Stimulated activated CD8-positive, alpha-beta memory T cell treated with anti-CD3 and anti-CD28 coated beads, Interleukin-15, amount 100 ng/mL, for 4 hours (primary cell): ENCODE measurements at regions not wholly inside any gene's neighbourhood (a gene's known extent, or its start where the extent isn't known, plus 50 kb on each side); places are given as distances from the start of the nearest gene placed in this dataset.
"Not testable (repeated sequence)": the region's sequence is repeated elsewhere in the genome, so short reads cannot be mapped to it uniquely, and the experiment has no call there.

Experiments used
- DNase-seq, 2 donors: peaks; one replicate each; pipeline ENCODE4 v3.0.0-alpha.2; 2020; ENCODE audit warnings: low read depth in 2 of 2

DNA sequence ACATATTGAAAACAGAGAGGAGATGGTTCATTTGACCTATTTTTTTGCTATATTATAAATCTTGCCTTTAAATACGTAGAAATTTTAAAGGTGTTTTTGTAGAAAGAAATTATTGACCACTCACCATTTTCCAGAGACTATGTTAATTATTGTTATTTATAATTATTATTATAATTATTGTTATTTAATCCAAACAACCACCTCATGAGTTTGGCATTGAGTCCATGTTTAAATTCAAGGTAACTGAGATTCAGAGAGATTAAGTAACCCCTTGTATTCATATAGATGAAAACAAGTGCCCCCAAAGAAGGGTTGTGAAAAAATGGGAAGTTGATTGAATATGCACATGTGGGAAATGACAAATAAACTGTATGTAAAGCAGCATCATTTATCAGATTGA is 692.5 kb upstream of the MIR17HG start:
- no peak for DNase-seq

DNA sequence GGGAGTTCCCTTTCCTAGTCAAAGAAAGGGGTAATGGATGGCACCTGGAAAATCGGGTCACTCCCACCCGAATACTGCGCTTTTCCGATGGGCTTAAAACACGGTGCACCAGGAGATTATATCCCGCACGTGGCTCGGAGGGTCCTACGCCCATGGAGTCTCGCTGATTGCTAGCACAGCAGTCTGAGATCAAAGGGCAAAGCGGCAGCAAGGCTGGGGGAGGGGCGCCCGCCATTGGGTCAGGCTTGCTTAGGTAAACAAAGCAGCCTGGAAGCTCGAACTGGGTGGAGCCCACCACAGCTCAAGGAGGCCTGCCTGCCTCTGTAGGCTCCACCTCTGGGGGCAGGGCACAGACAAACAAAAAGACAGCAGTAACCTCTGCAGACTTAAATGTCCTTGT is 683.3 kb upstream of the MIR17HG start:
- DNase-seq, result not testable (repeated sequence)

DNA sequence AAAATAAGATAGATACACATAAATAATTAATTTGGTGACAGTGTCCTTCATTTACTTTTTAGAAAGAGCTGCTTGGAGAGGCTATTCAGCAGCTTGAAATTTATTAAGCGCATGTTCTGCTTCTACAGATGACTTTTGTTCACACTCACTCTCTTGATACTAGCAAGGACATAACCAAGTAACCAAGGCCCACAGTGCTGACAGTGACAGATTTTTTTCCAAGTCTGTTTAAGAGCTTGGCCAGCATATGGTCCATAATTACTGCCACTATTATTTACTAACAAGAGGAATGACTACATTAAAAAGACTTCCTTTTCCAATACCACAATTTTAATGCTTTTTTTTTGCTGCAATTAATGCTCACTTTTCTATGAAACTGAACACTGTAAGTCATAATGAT is 673.7 kb upstream of the MIR17HG start:
- DNase-seq, result no peak

DNA sequence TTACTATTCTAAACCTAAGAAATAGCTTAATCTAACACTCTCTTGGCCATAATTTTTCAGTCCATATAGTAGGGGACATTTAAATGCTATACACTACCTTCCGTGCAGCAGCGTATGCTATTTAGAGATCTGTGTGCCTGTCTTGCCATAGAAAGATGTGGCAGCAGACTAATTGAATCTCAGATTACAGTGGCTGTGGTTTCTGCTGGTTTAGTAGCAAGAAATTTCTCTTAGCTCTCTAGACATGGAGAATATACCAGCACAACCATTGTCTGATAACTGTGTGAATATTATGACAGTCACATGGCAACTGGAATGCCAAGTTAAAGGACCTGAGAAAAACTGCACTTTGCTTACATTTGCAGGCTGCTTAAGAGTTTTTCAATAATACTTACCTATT is 672.4 kb upstream of the MIR17HG start:
- no peak for DNase-seq

DNA sequence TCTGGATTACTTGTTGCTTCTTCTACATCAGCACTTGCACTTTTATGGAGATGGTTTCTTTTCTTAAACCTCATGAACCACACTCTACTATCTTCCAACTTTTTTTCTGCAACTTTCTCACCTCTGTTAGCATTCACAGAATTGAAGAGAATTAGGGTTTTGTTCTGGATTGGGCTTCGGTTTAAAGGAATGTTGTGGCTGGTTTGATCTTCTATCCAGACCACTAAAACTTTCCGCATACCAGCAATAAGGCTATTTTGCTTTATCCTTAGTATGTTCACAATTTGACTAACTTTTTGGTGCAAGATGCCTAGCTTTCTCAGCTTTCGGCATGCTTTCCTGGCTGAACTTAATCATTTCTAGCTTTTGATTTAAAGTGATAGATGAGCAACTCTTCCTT is 666.7 kb upstream of the MIR17HG start:
- DNase-seq, result no peak

DNA sequence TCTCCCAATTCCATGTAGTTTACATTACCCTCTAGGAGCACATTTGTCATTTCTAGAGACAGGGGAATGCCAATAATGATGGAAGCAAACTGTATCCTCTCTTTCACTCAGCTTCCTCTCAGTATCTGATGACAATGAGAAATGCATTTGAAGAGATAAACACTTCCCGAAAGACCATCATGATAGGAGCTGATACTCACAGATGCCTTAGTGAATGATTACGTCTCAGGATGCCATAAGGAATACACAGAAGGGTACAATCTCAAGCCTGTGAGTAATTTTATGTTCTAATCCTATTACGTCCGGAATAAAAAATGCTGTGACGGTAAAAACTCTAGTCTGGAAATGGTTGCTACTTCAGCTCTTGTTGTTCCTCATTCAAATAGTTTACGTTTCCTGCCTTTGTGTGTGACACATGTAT is 663.8 kb upstream of the MIR17HG start:
- no peak for DNase-seq

DNA sequence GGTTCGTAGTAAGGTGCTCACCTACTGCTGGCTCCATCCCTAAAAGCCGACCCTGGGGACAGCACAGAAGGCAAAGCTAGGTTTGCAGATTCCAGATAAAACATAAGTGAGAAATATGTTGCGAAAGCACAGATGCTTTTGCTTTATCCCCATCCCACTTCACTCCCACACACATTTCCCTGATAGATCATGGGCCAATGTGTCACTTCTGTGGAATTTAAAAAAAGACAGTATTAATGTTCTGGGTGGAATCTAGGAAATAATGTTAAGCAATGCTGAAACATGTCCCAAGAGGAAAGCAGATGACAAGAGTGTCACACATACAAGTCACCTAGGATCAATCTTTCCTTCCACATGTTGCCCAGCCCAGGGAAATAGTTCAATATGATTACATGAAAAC is 661.0 kb upstream of the MIR17HG start:
- no peak for DNase-seq

DNA sequence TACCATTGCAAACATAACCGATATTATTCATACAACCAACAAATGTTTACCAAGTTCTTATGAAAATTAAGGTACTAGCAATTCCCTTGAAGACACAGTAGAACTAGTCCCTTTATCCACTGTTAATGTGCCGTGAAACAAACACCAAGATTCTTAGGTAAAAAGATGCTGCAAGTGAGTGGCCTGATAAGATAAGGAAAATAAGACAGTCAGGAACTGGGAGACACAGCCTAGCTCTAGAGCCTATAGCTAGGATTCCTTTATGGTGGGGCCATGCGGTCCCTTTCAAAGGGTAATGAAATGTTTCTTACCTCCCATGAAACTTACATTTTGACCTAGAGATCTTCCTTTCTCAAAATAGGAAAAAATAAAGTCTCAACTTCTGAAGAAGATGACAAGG is 658.4 kb upstream of the MIR17HG start:
- no peak for DNase-seq

DNA sequence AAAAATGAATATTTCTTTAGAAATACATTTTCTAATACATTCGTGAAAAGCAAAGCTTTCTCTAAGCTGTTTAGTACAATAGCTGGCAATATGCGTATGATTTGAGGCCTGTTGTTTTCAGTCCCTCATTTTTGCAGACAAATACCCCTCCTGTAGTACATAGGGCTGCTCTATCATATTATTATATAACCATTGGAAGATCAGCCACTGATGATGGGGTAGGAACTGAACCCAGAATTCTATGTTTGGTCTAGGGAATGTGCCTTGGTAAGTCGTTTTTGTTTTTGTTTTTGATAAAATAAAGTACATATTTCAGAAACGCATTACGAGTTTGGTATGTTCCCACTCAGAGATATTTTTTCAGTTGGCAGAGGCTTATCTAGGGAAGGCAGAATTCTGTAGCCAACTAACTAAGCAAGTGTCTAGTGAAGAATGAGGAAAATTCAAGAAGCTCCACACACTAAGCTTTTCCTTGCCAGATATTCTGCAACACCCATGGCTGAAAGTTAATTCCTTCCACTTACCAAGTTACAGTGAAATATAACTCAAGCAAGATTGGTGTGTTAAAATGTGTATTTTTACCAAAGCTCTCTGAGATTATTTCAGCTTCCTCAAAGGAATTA is 656.9 kb upstream of the MIR17HG start:
- no peak for DNase-seq

DNA sequence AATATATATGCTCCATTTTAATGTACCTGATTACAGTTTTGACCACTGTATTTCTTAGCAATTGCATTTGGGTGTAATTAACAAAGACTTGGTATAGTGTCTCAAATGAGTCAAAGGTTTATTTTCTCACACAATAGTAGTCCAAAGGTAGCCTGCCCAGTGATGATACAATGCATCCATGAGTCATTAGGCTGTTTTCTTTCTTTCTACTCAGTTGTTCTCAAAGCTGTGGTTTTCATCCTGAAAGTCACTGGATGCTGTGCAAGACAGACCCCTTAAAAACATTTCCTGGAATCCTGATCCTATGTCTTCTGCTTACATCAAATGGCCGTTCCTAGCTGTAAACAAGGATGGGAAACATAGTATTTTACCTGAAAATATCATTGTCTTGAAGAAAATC is 651.2 kb upstream of the MIR17HG start:
- no peak for DNase-seq

DNA sequence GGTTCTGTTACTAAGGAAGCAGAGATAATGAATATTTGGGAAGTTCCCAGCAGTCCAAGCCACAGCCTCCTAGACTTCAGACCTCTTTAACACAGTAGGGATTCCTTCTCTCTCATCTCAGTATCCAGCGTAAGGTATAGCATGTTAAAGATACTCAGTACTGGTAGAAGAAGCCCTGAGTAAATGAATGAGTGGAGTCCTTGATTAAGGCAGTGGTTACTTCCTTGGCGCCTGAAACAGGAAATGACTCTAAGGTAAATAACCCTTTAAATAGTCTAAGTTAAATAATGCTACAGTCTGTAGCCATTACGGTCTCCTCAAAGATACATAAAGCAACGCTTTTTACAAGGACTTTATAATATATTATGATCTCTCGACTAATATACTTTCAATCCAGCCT is 650.8 kb upstream of the MIR17HG start:
- no peak for DNase-seq

DNA sequence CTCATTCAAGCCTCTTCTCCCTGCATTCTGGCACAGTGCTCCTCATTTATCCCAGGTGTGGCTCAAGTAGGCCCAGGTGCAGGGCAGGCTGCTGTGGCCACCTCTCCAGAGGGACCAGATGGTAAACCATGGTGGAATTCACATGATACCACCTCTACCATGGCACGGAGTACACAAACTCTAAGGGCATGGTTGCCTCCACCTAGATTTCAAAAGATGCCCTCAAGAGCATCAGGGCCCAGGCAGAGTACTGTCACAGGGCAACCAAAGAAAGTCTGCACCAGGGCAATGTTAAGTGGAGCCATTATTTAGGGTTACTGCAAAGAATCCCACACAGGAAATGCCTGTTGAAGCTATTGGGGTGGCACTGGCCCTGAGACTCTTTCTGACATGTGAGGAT is 647.1 kb upstream of the MIR17HG start:
- no peak for DNase-seq

DNA sequence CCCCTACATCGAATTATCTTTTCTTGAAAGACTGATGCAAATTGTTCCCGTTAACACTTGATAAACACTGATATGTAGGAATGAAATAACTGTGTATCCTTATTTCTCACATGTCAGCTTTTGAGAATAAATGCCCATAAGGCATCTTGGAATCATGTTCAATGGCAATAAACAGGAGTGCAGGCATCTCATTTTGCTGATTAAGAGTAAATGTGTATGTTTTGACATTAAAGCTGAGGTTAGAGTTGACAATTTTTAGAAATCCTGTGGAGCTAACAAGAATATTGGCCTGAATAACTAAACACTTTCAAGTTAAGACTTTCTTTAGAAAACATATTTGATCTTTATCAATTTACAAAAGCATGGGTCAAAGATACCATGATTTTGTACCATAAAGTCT is 646.2 kb upstream of the MIR17HG start:
- DNase-seq, result no peak

DNA sequence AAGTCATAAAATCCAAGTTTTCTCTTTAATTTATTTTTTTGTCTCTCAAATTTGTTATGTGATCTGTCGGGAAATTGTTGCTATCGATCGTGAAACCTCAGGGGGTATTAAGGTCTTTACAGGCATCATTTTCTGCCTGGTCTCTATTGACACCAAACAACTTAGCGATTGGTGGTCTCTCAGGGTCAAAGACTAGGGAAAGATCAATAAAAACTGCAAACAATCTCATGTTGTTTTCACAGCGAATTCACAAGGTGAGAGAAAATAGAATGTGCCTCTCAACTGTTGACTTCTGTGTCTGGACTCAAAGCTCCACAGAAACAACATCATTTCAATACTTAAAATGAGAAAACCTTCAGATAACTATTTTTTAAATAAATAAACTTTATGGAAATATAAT is 645.4 kb upstream of the MIR17HG start:
- no peak for DNase-seq

DNA sequence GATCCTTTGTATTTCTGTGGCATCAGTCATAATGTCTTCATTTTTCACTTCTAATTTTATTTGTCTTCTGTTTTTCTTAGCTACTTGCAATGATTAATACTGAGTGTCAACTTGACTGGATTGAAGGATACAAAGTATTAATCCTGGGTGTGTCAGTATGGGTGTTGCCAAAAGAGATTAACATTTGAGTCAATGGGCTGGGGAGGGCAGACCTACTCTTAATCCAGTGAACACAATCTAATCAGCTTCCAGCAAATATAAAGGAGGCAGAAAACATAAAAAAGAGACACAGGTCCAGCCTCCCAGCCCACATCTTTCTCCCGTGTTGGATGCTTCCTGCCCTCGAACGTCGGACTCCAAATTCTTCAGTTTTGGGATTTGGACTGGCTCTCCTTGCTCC is 640.9 kb upstream of the MIR17HG start:
- DNase-seq, result no peak

DNA sequence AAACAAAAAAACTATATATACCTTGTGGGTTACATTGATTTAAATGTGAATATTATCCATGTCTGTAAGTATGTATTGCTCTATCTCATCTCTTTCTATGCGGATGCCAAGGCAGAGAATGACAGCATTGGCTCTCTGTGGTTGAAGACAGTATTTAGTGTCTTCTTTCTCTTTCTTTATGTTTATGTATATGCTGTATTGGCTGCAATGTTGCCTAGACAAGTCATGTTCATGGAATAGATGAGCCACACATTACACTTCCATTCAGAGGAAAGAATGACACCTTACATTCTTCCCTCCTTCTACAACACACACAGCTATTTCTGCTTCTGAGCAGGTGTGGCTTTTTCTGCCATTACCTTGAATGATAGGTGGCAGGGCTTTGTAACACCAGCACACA is 639.4 kb upstream of the MIR17HG start:
- DNase-seq, result no peak

DNA sequence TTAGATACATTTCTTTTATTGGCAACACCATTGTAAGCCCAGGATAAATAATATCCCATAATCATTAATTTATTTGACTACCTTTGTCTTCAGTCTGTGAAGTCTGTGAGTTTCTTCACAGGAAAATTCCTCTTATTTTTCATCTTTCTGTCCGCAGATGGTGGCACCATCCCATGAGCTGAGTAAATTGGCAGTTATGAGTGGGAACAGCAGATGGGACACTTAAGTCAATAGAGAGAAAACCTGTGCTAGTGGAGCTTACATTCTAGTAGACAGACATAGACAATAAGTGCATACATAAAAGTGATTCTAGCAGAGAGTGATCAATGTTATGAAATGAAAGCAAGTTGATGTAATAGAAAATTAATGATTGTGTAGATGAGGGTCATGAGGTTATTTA is 638.2 kb upstream of the MIR17HG start:
- no peak for DNase-seq

DNA sequence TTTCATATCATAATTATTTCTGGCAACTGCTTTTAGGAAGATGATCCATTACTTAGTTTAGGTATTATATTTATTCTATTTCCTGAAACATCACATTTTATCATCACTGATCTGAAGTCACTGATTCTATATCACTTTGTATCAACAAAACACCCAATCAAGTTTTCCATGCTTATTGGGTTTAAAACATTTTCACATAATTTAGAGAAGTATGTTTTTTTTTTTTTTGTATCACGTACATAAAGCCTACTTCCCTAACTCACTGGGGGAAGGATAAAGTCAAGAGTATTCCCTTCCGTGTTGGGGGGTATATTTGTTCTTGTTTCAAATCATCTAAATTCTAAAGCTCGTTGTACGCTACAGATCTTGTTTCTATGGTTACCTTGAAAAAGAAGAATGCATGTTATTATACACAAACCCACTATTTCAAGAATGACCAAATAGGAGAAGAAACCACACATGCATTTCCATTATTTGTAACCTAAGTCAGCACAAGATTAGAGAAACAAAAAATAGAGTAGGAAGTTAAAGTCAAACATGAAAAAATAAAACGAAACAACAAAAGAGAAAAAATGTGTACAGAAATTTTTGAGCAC is 637.2 kb upstream of the MIR17HG start:
- DNase-seq, result no peak

DNA sequence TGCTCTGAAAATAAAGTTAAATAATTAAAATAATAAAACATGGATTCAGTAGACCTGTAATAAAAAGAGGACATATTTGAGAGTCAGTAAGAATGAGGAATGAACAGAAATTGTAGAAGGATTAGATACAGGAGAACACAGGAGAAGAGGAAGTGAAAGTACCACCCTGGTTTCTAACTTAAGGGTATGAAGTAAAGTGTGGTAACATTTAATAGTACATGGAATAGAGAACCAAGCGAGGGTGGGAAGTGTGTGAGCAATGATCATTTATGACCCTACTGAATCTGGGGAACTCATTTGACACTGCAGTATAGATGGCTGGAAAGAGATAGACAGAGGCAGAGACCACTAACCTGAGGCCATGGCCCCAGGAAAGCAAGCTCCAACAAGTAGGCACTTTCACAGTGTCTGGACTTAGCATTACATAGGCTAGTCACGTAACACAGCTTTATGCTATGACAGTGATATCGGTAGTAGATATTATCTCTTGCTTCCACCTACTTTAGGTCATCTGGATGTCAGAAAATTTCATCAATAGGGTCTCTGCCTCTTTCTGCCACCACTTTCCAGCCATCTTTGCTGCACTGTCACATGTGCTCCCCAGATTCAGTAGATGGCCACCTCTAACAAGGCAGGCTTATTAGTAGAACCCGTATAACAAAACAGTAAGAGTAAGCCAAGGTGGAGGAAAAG is 633.9 kb upstream of the MIR17HG start:
- no peak for DNase-seq

DNA sequence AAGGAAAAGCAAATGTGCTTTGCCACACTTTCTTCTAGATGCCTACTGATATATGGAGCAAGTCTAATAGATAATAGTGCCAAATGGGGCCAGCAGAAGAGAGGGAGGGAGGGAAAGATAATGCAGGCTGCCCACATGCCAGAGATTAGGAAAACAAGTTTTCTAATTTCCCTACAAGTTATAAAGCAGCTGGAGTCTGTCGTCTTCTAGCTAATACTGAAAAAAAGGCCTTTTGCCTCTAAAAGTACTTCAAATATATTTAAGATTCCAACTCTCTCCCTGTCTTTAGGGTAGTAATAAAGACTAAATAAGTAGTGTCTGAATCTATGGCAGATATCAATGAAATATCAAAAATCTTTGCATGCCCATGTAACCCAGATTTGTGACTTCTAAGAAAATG is 632.0 kb upstream of the MIR17HG start:
- no peak for DNase-seq

DNA sequence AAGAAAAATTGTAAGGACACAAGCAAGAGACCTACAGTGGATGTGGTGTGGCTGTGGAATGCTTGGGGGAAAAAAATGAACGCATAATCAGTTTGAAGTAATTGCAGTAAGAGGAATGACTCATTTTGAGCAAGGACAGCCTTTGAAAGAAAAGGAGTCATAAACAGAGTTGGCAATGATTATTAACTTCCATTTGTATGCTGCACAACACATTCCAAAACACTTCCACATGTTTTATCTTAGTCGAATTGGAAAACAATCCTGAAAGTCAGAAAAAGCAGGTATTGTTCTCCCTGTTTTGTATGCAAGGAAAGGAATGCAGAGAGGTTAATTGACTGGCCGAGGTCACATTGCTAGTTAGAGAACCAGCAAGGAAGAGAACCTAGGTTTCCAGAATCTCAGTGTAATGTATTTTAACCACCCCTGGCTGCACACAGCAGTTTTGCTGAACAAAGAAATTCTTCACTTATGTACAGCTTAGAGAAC is 630.0 kb upstream of the MIR17HG start:
- no peak for DNase-seq

DNA sequence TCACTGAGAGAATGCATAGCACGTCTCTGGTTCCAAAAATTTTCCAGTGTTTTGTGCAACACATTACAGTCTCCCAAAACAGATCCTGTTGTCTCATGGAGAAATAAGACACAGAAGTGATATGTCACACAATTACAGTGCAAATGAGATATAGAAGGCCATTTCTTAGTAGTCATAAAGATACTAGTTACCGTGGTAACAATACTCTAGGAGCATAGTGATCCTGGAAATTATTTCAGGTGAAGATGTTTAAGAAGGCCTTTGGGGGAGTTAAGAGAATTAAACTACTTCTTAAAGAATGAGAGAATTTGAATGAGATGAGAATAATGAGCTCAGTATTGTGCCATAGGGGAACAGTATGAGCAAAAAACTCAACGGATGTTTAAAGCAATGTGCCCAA is 628.0 kb upstream of the MIR17HG start:
- DNase-seq, result no peak

DNA sequence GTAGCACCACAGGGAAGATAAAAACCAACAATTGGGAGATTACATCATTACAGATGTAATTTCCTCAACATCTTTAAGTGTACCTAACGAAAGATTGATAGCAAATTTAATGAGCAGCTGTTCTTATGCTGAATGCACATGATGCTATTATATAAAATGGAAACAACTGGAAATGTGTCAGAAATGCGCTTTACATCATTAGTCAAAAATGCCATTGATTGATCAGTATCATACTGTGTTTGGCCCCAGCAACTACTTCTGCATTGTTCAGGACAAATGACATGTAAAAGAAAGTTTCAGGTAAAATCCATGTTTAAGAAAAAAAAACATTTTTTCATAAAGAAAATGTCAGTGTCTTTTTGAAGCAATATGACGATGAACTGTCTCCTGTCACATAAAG is 625.5 kb upstream of the MIR17HG start:
- DNase-seq, result no peak
